ENCODE measurements at regions not wholly inside any gene's neighbourhood (a gene's known extent, or its start where the extent isn't known, plus 50 kb on each side); places are given as distances from the start of the nearest gene placed in this dataset.

- WGBS (ENCODE audit: low lambda C conversion rate) = 51% methylated on average over 5 of the region's 5 CpGs
- no peak for FAIRE-seq
- CTCF ChIA-PET (ENCODE audit: low intra/inter-chr PET ratio, low total read pairs) = no interaction called here
Observed at GRCh38 chr15:97059281-97059680, 728.8 kb downstream of the NR2F2 start.

GRCh38 chr15:97061392-97061791 lies 730.9 kb downstream of the NR2F2 start:
- H3K4me3 ChIP-seq (replicated peaks in 1 of 3; ENCODE audit: insufficient read depth in 1 of 3, low read depth in 2 of 3, low read length in 3 of 3) = no peak overlapping the region
- no peaks in the 10 kb centered on the region for H3K36me3 ChIP-seq (replicated peaks in 1 of 2; ENCODE audit: control insufficient read depth in 1 of 2, insufficient read depth in 2 of 2, low read length in 2 of 2)
- no peak for TF ChIP-seq ZNF598 (CRISPR knock-in tag; IDR thresholded peaks at IDR 0.05; ENCODE audit: borderline replicate concordance)
- no peak for TF ChIP-seq ZMAT5 (CRISPR knock-in tag; IDR thresholded peaks at IDR 0.05; ENCODE audit: borderline replicate concordance, low read depth)
- no peak for TF ChIP-seq MED1 (CRISPR knock-in tag; IDR thresholded peaks at IDR 0.05)
- no peak for TF ChIP-seq ZNF839 (CRISPR knock-in tag; IDR thresholded peaks at IDR 0.05; ENCODE audit: borderline replicate concordance)
- no peak for TF ChIP-seq ZNF224 (CRISPR knock-in tag; IDR thresholded peaks at IDR 0.05)
- TF ChIP-seq FOXP4 (CRISPR knock-in tag; IDR thresholded peaks at IDR 0.05) = no peak
- TF ChIP-seq ARNT2 (CRISPR knock-in tag; IDR thresholded peaks at IDR 0.05; ENCODE audit: low read depth) = no peak
- TF ChIP-seq ZNF296 (CRISPR knock-in tag; conservative IDR thresholded peaks at IDR 0.05) = no peak
- TF ChIP-seq LBX2 (CRISPR knock-in tag; IDR thresholded peaks at IDR 0.05; ENCODE audit: borderline replicate concordance) = no peak
- TF ChIP-seq GATAD1 (CRISPR knock-in tag; IDR thresholded peaks at IDR 0.05) = no peak
- TF ChIP-seq GPN1 (CRISPR knock-in tag; IDR thresholded peaks at IDR 0.05; ENCODE audit: borderline replicate concordance) = no peak
- in situ Hi-C loops (cut with HindIII; ENCODE audit: extremely low pct_ligation_motif_present, low pct_unique_long_range_greater_than_20kb) = no loop called here
- no TSS peak for BruUV-seq (replicated peaks)
- H2AFZ ChIP-seq (ENCODE audit: low read length) = no peak overlapping the region
- peaks cover 49% of the 10 kb centered on the region for H3K9me3 ChIP-seq (ENCODE audit: low read length)
- H3K4me1 ChIP-seq (ENCODE audit: insufficient read depth, low read length) = no peaks in the 10 kb centered on the region
- no peaks in the 10 kb centered on the region for H3K27me3 ChIP-seq (ENCODE audit: control insufficient read depth in 1 of 2, insufficient read depth in 2 of 2, low read length in 2 of 2)
- ChIA-PET POLR2A (no interaction called here), CTCF (ENCODE audit: low intra/inter-chr PET ratio, low total read pairs) (no interaction called here)
- H4K20me1 ChIP-seq (ENCODE audit: insufficient read depth, low read length) = no peaks in the 10 kb centered on the region
- FAIRE-seq (no peak), DNase-seq (ENCODE audit: low spot score) (no peak), ATAC-seq (no peak)
- H3K79me2 ChIP-seq (ENCODE audit: insufficient read depth, low read length) = no peaks in the 10 kb centered on the region
- no peak overlapping the region for H3K9ac ChIP-seq (ENCODE audit: insufficient read depth, low read depth, low read length)
- H3K27ac ChIP-seq (ENCODE audit: extremely low read length, insufficient read depth, low read length) = no peak overlapping the region
- intact Hi-C loops (cut with micrococcal nuclease; ENCODE audit: unreplicated experiment) = no loop called here
- WGBS (ENCODE audit: low lambda C conversion rate) = 39% methylated on average over 2 of the region's 2 CpGs
- no peak overlapping the region for H3K4me2 ChIP-seq (ENCODE audit: low read depth, low read length)

More at GRCh38 chr15:97059281-97059680, 728.8 kb downstream of the NR2F2 start:
- no peak overlapping the region for H3K4me2 ChIP-seq (ENCODE audit: low read depth, low read length)
- no peak overlapping the region for H2AFZ ChIP-seq (ENCODE audit: low read length)
- ATAC-seq (no peak), DNase-seq (ENCODE audit: low spot score) (no peak)
- no peaks in the 10 kb centered on the region for H3K36me3 ChIP-seq (replicated peaks in 1 of 2; ENCODE audit: control insufficient read depth in 1 of 2, insufficient read depth in 2 of 2, low read length in 2 of 2)
- H3K9ac ChIP-seq (ENCODE audit: insufficient read depth, low read depth, low read length) = no peak overlapping the region
- TF ChIP-seq ZNF556 (CRISPR knock-in tag; IDR thresholded peaks at IDR 0.05; ENCODE audit: borderline replicate concordance) = no peak
- no peak for TF ChIP-seq ZNF850 (CRISPR knock-in tag; conservative IDR thresholded peaks at IDR 0.05)
- TF ChIP-seq MXD4 (CRISPR knock-in tag; IDR thresholded peaks at IDR 0.05) = no peak
- TF ChIP-seq SNAPC5 (CRISPR knock-in tag; IDR thresholded peaks at IDR 0.05; ENCODE audit: borderline replicate concordance) = no peak
- no peak for TF ChIP-seq RBFOX2 (IDR thresholded peaks at IDR 0.05; ENCODE audit: low read depth, low read length)
- TF ChIP-seq ADNP (CRISPR knock-in tag; IDR thresholded peaks at IDR 0.05) = no peak
- no peak for TF ChIP-seq PHB2 (IDR thresholded peaks at IDR 0.05; ENCODE audit: partially characterized antibody)
- no peak for TF ChIP-seq ZNF207 (IDR thresholded peaks at IDR 0.05; ENCODE audit: borderline replicate concordance)
- no TSS peak for BruUV-seq (replicated peaks)
- H3K79me2 ChIP-seq (ENCODE audit: insufficient read depth, low read length) = no peaks in the 10 kb centered on the region
- H3K4me3 ChIP-seq (replicated peaks in 1 of 3; ENCODE audit: insufficient read depth in 1 of 3, low read depth in 2 of 3, low read length in 3 of 3) = no peak overlapping the region
- POLR2A ChIA-PET = no interaction called here
- intact Hi-C loops (cut with micrococcal nuclease; ENCODE audit: unreplicated experiment) (no loop called here), in situ Hi-C loops (cut with HindIII; ENCODE audit: extremely low pct_ligation_motif_present, low pct_unique_long_range_greater_than_20kb) (no loop called here)
- no peaks in the 10 kb centered on the region for H3K27me3 ChIP-seq (ENCODE audit: control insufficient read depth in 1 of 2, insufficient read depth in 2 of 2, low read length in 2 of 2)
- no peaks in the 10 kb centered on the region for H3K4me1 ChIP-seq (ENCODE audit: insufficient read depth, low read length)
- peaks cover 35% of the 10 kb centered on the region for H3K9me3 ChIP-seq (ENCODE audit: low read length)
- no peaks in the 10 kb centered on the region for H4K20me1 ChIP-seq (ENCODE audit: insufficient read depth, low read length)
- H3K27ac ChIP-seq (ENCODE audit: extremely low read length, insufficient read depth, low read length) = no peak overlapping the region

All from HepG2 (cell line).